ENCODE measurements at regions not wholly inside any gene's neighbourhood (a gene's known extent, or its start where the extent isn't known, plus 50 kb on each side); places are given as distances from the start of the nearest gene placed in this dataset.
"Not testable (repeated sequence)": the region's sequence is repeated elsewhere in the genome, so short reads cannot be mapped to it uniquely, and the experiment has no call there.

DNA sequence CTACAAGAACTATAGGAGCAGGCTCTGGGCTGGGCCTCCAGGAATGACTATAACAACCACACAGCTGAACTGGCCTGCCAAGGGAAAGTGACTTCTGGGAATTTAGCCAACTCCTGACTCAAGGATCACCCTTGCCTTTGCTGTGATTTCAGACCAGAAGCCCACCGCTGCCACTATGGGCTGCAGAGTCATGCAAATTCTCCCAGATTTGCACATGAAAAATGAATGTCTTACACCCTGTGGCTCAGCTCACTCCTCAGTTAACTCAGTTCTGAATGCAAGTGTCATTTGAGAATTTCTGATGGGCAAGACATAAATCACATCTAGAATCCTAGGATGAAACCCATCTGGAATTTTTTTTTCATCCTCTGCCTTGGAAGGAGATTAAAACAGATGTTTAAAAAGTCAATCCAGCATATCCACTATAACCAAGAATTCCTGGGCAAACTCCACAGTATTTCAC lies 186.5 kb upstream of the BET1 start:
- no peak for DNase-seq (ENCODE audit: low read depth, low spot score)
- in situ Hi-C loops (cut with HindIII; ENCODE audit: low pct_unique_long_range_greater_than_20kb, low sequenced_read_pairs) = no loop called here

DNA sequence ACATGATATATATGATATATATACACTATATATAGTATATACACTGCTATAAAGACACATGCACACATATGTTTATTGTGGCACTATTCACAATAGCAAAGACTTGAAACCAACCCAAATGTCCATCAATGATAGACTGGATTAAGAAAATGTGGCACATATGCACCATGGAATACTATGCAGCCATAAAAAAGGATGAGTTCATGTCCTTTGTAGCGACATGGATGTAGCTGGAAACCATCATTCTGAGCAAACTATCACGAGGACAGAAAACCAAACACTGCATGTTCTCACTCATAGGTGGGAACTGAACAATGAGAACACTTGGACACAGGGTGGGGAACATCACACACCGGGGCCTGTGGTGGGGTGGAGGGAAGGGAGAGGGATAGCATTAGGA lies 190.3 kb upstream of the BET1 start:
- in situ Hi-C loops (cut with HindIII; ENCODE audit: low pct_unique_long_range_greater_than_20kb, low sequenced_read_pairs); DNase-seq (ENCODE audit: low read depth, low spot score): not testable (repeated sequence)

DNA sequence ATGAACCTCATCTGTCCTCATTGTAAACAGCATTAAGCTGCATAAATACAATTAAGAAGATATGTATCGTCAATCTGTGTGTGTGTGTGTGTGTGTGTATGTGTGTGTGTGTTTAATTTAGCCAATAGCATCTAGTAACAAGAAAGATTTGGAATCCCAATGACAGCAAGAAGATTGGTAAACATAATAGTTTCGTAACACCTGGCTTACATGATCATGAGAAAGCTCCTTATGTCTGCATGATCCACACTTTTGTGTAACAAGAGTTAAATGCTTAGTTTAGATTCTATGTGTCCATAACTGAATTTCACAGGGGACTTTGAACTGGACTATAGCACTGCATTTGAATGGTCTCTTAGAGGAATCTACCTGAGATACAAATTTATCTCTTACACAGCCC lies 191.0 kb upstream of the BET1 start:
- in situ Hi-C loops (cut with HindIII; ENCODE audit: low pct_unique_long_range_greater_than_20kb, low sequenced_read_pairs) = no loop called here
- DNase-seq (ENCODE audit: low read depth, low spot score) = no peak

GRCh38 chr7:94195813-94196212 lies 191.7 kb upstream of the BET1 start:
- in situ Hi-C loops (cut with HindIII; ENCODE audit: low pct_unique_long_range_greater_than_20kb, low sequenced_read_pairs) = no loop called here
- DNase-seq (ENCODE audit: low read depth, low spot score) = no peak

DNA sequence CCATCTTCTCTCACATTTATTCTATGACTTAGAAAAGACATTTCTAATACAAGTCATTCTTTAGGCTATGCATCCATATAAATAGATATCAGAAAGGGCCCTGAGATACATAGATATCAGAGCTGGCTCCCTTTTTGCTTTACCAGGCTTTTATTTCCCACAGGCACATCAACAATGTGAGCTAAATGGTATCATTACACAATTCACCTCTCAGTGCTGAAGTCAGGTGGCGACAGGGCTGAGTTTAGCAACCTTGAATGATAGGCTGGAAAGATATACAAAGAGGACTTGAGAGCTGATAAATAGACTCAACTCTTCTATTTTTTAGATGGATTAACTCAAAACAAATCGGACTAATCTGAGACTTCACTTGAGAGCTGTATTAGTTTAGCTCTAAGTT lies 189.2 kb upstream of the COL1A2 start:
- DNase-seq (ENCODE audit: low read depth, low spot score) = no peak
- in situ Hi-C loops (cut with HindIII; ENCODE audit: low pct_unique_long_range_greater_than_20kb, low sequenced_read_pairs) = no loop called here

DNA sequence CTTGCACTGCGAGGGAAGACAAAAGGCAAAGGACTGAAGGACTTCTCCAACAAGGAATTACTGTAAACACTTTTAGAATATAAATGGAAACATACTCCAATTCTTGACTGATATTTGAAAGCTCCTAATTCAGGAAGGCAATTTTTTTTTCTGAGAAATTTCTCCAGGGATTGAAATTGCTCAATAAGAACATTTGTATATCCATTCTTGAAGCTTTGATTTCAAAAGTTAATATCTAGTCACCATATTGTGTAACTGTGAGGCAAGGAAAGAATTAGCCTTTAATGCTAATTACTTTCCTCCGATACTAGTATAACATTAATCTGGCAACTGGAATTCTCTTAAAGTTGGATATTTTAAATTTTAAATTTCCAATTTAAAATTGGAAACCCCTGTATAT lies 188.4 kb upstream of the COL1A2 start:
- in situ Hi-C loops (cut with HindIII; ENCODE audit: low pct_unique_long_range_greater_than_20kb, low sequenced_read_pairs) = no loop called here

GRCh38 chr7:94212160-94212559 lies 182.5 kb upstream of the COL1A2 start:
- no peak for DNase-seq (ENCODE audit: low read depth, low spot score)
- in situ Hi-C loops (cut with HindIII; ENCODE audit: low pct_unique_long_range_greater_than_20kb, low sequenced_read_pairs) = no loop called here

More for the DNA sequence above, 188.4 kb upstream of the COL1A2 start:
- no peak for DNase-seq (ENCODE audit: low read depth, low spot score)

GRCh38 chr7:94216944-94217461 lies 177.7 kb upstream of the COL1A2 start:
- in situ Hi-C loops (cut with HindIII; ENCODE audit: low pct_unique_long_range_greater_than_20kb, low sequenced_read_pairs) = no loop called here
- peak; percentile 94 for DNase-seq (ENCODE audit: low read depth, low spot score)

DNA sequence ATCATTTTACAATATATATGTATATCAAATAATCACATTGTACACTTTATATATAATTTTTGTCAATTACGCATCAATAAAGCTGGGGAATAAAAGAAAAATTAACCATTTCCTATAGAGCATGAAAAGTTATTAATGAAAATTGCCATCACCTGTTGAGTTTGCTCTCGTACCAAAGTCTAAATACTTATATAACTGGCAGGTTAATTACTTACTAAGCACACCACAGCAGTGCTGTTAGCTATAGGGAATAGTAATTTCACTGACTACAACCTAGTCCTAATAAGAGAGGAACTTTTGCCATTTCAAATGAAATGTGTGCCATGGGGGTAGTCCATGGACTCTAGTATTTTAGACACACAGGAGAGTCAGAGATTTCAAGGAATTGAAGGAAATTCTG lies 176.9 kb upstream of the COL1A2 start:
- in situ Hi-C loops (cut with HindIII; ENCODE audit: low pct_unique_long_range_greater_than_20kb, low sequenced_read_pairs) = no loop called here

DNA sequence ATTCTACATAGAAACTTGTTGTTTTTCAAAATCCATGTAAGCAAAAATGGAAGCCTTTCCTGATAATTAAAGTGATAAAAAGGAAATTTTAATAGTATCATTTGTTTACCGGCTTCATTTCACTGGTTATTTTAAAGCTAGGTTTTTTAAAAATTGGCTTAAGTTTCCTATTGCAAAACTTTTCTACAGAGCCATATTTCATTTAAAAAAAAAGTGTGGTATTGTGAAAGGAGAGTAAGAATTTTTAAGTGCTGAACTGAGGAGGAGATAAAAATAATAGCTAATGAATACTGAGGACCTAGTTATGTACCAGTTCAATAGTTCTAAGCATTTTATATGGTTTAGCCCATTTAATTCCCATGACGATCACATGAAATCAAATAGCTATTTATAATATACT lies 172.2 kb upstream of the COL1A2 start:
- in situ Hi-C loops (cut with HindIII; ENCODE audit: low pct_unique_long_range_greater_than_20kb, low sequenced_read_pairs) = no loop called here
- DNase-seq (ENCODE audit: low read depth, low spot score) = no peak

More for the DNA sequence above, 176.9 kb upstream of the COL1A2 start:
- DNase-seq (ENCODE audit: low read depth, low spot score) = no peak

DNA sequence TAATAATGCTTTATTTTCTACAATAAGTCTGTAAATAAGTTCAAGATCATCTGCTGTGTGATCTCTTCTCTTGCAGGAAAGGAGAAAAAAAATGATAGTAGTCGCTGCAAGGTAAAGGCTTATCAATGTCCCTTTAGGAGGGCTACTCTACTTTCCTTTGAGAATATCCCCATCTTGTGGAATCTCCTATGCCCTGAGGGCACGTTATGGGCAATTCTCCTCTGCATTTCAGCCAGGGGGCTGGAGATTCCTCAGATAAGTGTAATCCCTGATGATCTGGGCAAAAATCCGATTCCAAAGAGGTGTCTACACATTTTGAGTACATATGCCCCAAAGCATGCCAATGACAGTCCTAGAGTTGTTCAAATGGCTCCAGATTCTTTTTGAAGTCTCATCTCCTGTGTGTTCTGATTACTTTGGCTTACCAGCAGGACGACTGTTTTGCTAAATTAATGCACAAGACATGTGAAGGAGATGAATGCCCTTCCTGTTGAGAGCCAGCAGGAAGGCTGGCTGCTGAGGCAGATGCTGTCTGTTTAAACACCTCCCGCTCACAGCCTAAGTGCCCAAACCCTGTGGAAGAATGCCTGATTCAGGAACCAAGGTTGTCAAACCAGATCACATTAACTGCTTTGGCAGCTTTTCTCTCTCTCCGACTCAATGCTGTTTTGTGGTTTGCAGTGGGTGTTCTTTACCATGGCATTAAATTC lies 171.2 kb upstream of the COL1A2 start:
- in situ Hi-C loops (cut with HindIII; ENCODE audit: low pct_unique_long_range_greater_than_20kb, low sequenced_read_pairs) = no loop called here
- DNase-seq (ENCODE audit: low read depth, low spot score) = peak; percentile 98

- in situ Hi-C loops (cut with HindIII; ENCODE audit: low pct_unique_long_range_greater_than_20kb, low sequenced_read_pairs) = no loop called here
- DNase-seq (ENCODE audit: low read depth, low spot score) = no peak
Observed at GRCh38 chr7:94228223-94228622, 166.5 kb upstream of the COL1A2 start.

- in situ Hi-C loops (cut with HindIII; ENCODE audit: low pct_unique_long_range_greater_than_20kb, low sequenced_read_pairs) = no loop called here
Observed at GRCh38 chr7:94228678-94229077, 166.0 kb upstream of the COL1A2 start.

DNA sequence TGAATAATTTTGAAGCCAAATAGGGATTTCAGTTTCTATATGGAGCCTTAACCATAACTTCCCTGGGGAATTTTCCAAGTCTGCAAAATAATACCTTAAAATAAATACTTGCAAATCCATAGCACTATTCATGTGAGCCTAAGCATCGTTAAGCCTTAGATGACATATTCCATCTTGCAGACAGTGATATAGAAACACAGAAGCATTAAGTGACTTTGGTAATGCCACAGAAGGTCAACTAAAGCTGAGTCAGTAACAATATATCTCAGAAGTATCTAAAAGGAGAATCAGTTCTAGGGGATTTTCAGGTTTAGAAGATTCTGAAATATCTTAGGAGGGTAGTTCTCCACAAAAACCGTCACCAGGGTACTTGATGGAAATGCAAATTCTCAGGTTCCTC lies 163.4 kb upstream of the COL1A2 start:
- in situ Hi-C loops (cut with HindIII; ENCODE audit: low pct_unique_long_range_greater_than_20kb, low sequenced_read_pairs) = no loop called here

More at GRCh38 chr7:94228678-94229077, 166.0 kb upstream of the COL1A2 start:
- no peak for DNase-seq (ENCODE audit: low read depth, low spot score)

DNA sequence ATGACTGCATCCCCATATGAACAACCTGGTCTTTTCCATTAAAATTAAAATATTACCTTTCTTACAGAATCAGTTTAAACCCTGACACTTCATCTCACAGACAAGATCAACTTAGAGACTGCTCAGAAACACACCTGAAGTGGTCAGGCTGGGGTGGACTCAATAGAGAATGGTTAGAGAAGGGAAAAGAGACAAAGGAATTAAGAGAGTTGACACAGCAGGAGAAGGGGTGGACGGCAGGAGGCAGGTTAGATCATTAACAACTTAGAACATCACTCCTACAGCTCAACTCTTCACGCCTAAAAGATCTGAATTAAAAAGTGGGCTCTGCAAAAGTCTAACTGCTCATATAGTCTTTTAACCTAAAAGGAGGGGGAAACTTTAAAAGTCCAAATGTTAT lies 157.7 kb upstream of the COL1A2 start:
- DNase-seq (ENCODE audit: low read depth, low spot score) = no peak
- in situ Hi-C loops (cut with HindIII; ENCODE audit: low pct_unique_long_range_greater_than_20kb, low sequenced_read_pairs) = no loop called here

More for the DNA sequence above, 163.4 kb upstream of the COL1A2 start:
- DNase-seq (ENCODE audit: low read depth, low spot score) = no peak

- in situ Hi-C loops (cut with HindIII; ENCODE audit: low pct_unique_long_range_greater_than_20kb, low sequenced_read_pairs) = no loop called here
- no peak for DNase-seq (ENCODE audit: low read depth, low spot score)
Observed at GRCh38 chr7:94237417-94237816, 157.3 kb upstream of the COL1A2 start.

- DNase-seq (ENCODE audit: low read depth, low spot score) = no peak
- in situ Hi-C loops (cut with HindIII; ENCODE audit: low pct_unique_long_range_greater_than_20kb, low sequenced_read_pairs) = no loop called here
Observed at GRCh38 chr7:94239661-94240234, 154.9 kb upstream of the COL1A2 start.

DNA sequence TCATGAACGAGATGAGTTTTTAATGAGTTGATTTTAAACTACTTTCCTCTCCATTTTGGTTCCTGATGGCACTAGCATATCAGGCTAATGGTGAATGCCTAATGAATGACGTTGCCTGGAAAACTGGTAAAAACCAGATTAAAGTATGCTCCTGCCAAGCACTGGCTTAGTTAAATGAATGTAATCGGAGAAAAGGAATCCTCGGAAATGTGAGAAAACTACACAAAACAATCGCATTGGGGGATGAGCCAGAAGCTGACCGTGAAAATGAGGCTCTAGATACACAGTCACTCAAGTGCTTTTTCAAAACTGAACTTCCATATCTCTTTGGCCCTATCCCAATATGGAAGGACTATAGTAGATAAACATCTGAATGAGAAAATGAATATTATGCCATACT lies 153.8 kb upstream of the COL1A2 start:
- no peak for DNase-seq (ENCODE audit: low read depth, low spot score)
- in situ Hi-C loops (cut with HindIII; ENCODE audit: low pct_unique_long_range_greater_than_20kb, low sequenced_read_pairs) = no loop called here

GRCh38 chr7:94241402-94241925 lies 153.2 kb upstream of the COL1A2 start:
- in situ Hi-C loops (cut with HindIII; ENCODE audit: low pct_unique_long_range_greater_than_20kb, low sequenced_read_pairs) = no loop called here
- no peak for DNase-seq (ENCODE audit: low read depth, low spot score)

All from SK-MEL-5 (cell line).